HepG2 (cell line): ENCODE measurements at regions not wholly inside any gene's neighbourhood (a gene's known extent, or its start where the extent isn't known, plus 50 kb on each side); places are given as distances from the start of the nearest gene placed in this dataset.

ENCODE experiments used
- GTF2F1 ChIP-seq: fragments of 150-350 bp; IDR thresholded peaks from 2 replicates; pipeline ENCODE4 v1.6.1; 2014; ENCODE audit warnings: low read length
- HMG20B ChIP-seq: conservative IDR thresholded peaks from 2 replicates; pipeline ENCODE4 v1.6.1; 2016; ENCODE audit warnings: missing genetic modification reagents, missing compliant biosample characterization
- PPARG ChIP-seq: conservative IDR thresholded peaks from 2 replicates; pipeline ENCODE4 v1.6.1; 2016; ENCODE audit warnings: missing biosample characterization, missing genetic modification reagents
- RAD51 ChIP-seq: fragments of 450-650 bp; IDR thresholded peaks from 2 replicates; pipeline ENCODE4 v1.6.1; 2016; ENCODE audit warnings: borderline replicate concordance
- RFXANK ChIP-seq: IDR thresholded peaks from 2 replicates; pipeline ENCODE4 v1.6.1; 2016
- YY1 ChIP-seq: IDR thresholded peaks from 2 replicates; pipeline ENCODE4 v1.6.1; 2011; ENCODE audit warnings: low read length, low read depth, moderate library complexity, mild to moderate bottlenecking; ENCODE audit not compliant: insufficient read depth, insufficient replicate concordance
- ZFY ChIP-seq: sonication (generic); formaldehyde crosslinking; IDR thresholded peaks from 2 replicates; pipeline ENCODE4 v1.4.0; 2020; ENCODE audit warnings: missing genetic modification reagents
- ZNF383 ChIP-seq: sonication (generic); formaldehyde crosslinking; IDR thresholded peaks from 2 replicates; pipeline ENCODE4 v1.4.0; 2020; ENCODE audit warnings: missing genetic modification reagents, mild to moderate bottlenecking, borderline replicate concordance
- TF ChIP-seq, protein P1 (sequence below): sonication (generic); formaldehyde crosslinking; conservative IDR thresholded peaks from 2 replicates; pipeline ENCODE4 v1.5.0; 2020; ENCODE audit warnings: missing genetic modification reagents
- TF ChIP-seq, protein P2 (sequence below): sonication (generic); formaldehyde crosslinking; IDR thresholded peaks from 2 replicates; pipeline ENCODE4 v1.5.0; 2020; ENCODE audit warnings: mild to moderate bottlenecking, missing genetic modification reagents, moderate library complexity

DNA sequence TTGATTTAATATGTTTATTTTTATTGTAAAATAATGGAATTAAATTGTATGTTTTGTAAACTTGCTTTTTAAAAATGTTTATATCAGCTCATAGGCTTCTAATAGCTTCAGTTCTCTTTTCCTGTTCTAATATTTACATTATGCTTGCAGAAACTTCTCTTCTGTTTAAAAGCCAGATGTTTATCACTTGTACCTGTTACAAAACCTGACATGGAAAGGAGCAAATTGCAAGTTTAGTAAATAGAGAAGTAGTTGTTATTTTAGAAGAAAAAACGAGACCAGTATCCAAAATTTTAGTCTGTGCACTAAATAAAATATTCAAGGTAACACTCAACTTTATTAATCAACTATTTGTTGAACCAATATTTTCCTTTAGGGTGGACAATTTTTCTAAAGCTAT lies 69.4 kb upstream of the GUCY1A1 start:
- TF ChIP-seq ZNF383 (CRISPR knock-in tag) (no peak), ZFY (no peak), RAD51 (no peak), PPARG (CRISPR knock-in tag) (no peak), RFXANK (CRISPR knock-in tag) (no peak), HMG20B (no peak), YY1 (no peak), GTF2F1 (no peak)
- TF ChIP-seq, protein P1, sequence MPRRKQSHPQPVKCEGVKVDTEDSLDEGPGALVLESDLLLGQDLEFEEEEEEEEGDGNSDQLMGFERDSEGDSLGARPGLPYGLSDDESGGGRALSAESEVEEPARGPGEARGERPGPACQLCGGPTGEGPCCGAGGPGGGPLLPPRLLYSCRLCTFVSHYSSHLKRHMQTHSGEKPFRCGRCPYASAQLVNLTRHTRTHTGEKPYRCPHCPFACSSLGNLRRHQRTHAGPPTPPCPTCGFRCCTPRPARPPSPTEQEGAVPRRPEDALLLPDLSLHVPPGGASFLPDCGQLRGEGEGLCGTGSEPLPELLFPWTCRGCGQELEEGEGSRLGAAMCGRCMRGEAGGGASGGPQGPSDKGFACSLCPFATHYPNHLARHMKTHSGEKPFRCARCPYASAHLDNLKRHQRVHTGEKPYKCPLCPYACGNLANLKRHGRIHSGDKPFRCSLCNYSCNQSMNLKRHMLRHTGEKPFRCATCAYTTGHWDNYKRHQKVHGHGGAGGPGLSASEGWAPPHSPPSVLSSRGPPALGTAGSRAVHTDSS, result no peak
- TF ChIP-seq, protein P2, sequence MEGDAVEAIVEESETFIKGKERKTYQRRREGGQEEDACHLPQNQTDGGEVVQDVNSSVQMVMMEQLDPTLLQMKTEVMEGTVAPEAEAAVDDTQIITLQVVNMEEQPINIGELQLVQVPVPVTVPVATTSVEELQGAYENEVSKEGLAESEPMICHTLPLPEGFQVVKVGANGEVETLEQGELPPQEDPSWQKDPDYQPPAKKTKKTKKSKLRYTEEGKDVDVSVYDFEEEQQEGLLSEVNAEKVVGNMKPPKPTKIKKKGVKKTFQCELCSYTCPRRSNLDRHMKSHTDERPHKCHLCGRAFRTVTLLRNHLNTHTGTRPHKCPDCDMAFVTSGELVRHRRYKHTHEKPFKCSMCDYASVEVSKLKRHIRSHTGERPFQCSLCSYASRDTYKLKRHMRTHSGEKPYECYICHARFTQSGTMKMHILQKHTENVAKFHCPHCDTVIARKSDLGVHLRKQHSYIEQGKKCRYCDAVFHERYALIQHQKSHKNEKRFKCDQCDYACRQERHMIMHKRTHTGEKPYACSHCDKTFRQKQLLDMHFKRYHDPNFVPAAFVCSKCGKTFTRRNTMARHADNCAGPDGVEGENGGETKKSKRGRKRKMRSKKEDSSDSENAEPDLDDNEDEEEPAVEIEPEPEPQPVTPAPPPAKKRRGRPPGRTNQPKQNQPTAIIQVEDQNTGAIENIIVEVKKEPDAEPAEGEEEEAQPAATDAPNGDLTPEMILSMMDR (CRISPR knock-in tag), result no peak
